KG1 (cell line): ENCODE measurements at regions not wholly inside any gene's neighbourhood (a gene's known extent, or its start where the extent isn't known, plus 50 kb on each side); places are given as distances from the start of the nearest gene placed in this dataset.

Experiments
- DNase-seq: peaks from one replicate; lab custom pipeline; 2025; lab: John Stamatoyannopoulos, UW

DNA sequence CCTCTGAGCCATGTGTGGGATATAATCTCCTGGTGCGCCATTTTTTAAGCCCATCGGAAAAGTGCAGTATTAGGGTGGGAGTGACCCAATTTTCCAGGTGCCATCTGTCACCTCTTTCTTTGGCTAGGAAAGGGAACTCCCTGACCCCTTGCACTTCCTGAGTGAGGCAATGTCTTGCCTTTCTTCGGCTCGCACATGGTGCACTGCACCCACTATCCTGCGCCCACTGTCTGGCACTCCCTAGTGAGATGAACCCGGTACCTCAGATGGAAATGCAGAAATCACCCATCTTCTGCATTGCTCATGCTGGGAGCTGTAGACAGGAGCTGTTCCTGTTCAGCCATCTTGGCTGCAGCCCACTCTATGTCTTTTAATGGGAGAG, 64.7 kb downstream of the OR13A1 start:
- peak; percentile 1 for DNase-seq
